Neural cell (in vitro differentiated cells): ENCODE measurements at regions not wholly inside any gene's neighbourhood (a gene's known extent, or its start where the extent isn't known, plus 50 kb on each side); places are given as distances from the start of the nearest gene placed in this dataset.

Experiments used
- H2AFZ ChIP-seq: fragments of 200-600, 300-800 bp; sonication (generic), shearing (Covaris generic); 2 replicates; pipeline ENCODE4 v1.6.0; 2014; ENCODE audit warnings: low read depth, mild to moderate bottlenecking, antibody characterized with exemption, low read length, moderate library complexity
- H3F3A ChIP-seq: fragments of 200-600 bp; shearing (Covaris generic); 2 replicates; pipeline ENCODE4 v1.6.1; 2016; ENCODE audit warnings: mild to moderate bottlenecking, moderate library complexity, mixed read lengths, antibody characterized with exemption, low read length; ENCODE audit not compliant: insufficient read depth, poor library complexity, severe bottlenecking
- H3K27ac ChIP-seq: fragments of 200-600, 300-800 bp; sonication (generic), shearing (Covaris generic); 2 replicates; pipeline ENCODE4 v1.5.1; 2014; ENCODE audit warnings: mild to moderate bottlenecking, low read length, moderate library complexity
- H3K27me3 ChIP-seq: fragments of 300-800, 200-600 bp; sonication (generic), shearing (Covaris generic); 2 replicates; pipeline ENCODE4 v1.6.0; 2014; ENCODE audit warnings: mild to moderate bottlenecking, low read depth, low read length, moderate library complexity; ENCODE audit not compliant: insufficient read depth
- H3K36me3 ChIP-seq: fragments of 300-800, 200-600 bp; sonication (generic), shearing (Covaris generic); 2 replicates; pipeline ENCODE4 v1.5.1; 2014; ENCODE audit warnings: mild to moderate bottlenecking, antibody characterized with exemption, low read length, moderate library complexity; ENCODE audit not compliant: insufficient read depth
- H3K4me2 ChIP-seq: fragments of 300-800, 200-600 bp; sonication (generic), shearing (Covaris generic); 2 replicates; pipeline ENCODE4 v1.6.0; 2014; ENCODE audit warnings: mild to moderate bottlenecking, low read length
- H3K4me3 ChIP-seq: fragments of 300-800, 200-600 bp; sonication (generic), shearing (Covaris generic); 2 replicates; pipeline ENCODE4 v1.5.1; 2014; ENCODE audit warnings: mild to moderate bottlenecking, low read length, moderate library complexity
- H3K79me2 ChIP-seq: fragments of 200-600 bp; shearing (Covaris generic); replicated peaks from 2 replicates; pipeline ENCODE4 v1.6.0; 2014; ENCODE audit warnings: mild to moderate bottlenecking, low read length, moderate library complexity; ENCODE audit not compliant: insufficient read depth
- H3K9ac ChIP-seq: fragments of 300-800, 200-600 bp; sonication (generic), shearing (Covaris generic); 2 replicates; pipeline ENCODE4 v1.6.1; 2016; ENCODE audit warnings: mild to moderate bottlenecking, low read length, mixed read lengths
- H3K9me2 ChIP-seq: fragments of 200-600 bp; shearing (Covaris generic); 2 replicates; pipeline ENCODE4 v1.6.1; 2016; ENCODE audit warnings: mild to moderate bottlenecking, low read length, mixed read lengths; ENCODE audit not compliant: insufficient read depth
- H3K9me3 ChIP-seq: fragments of 200-600, 300-800 bp; sonication (generic), shearing (Covaris generic); 2 replicates; pipeline ENCODE4 v1.6.1; 2016; ENCODE audit warnings: mild to moderate bottlenecking, mixed run types, low read length, moderate library complexity, mixed read lengths
- H4K20me1 ChIP-seq: fragments of 200-600 bp; shearing (Covaris generic); 2 replicates; pipeline ENCODE4 v1.6.1; 2016; ENCODE audit warnings: mild to moderate bottlenecking, mixed run types; ENCODE audit not compliant: insufficient read depth
- CTCF ChIP-seq: fragments of 450-650 bp; IDR thresholded peaks from 2 replicates; pipeline ENCODE4 v1.5.1; 2014; ENCODE audit warnings: antibody characterized with exemption, mild to moderate bottlenecking, moderate library complexity; ENCODE audit not compliant: poor library complexity, severe bottlenecking
- EP300 ChIP-seq: fragments of 450-650 bp; conservative IDR thresholded peaks from 2 replicates; pipeline ENCODE4 v1.6.1; 2014; ENCODE audit warnings: antibody characterized with exemption, mild to moderate bottlenecking, moderate library complexity; ENCODE audit not compliant: poor library complexity, severe bottlenecking
- EZH2 ChIP-seq: fragments of 200-600, 300-800 bp; shearing (Covaris generic), sonication (generic); IDR thresholded peaks from 2 replicates; pipeline ENCODE4 v1.6.1; 2014; ENCODE audit warnings: antibody characterized with exemption, low read length, borderline replicate concordance, mild to moderate bottlenecking; ENCODE audit not compliant: insufficient read depth, poor library complexity, severe bottlenecking
- MXI1 ChIP-seq: fragments of 450-650 bp; conservative IDR thresholded peaks from 2 replicates; pipeline ENCODE4 v1.6.1; 2014; ENCODE audit warnings: antibody characterized with exemption, mild to moderate bottlenecking; ENCODE audit not compliant: poor library complexity, severe bottlenecking
- POLR2AphosphoS5 ChIP-seq: IDR thresholded peaks from 2 replicates; pipeline ENCODE4 v1.6.1; 2012
- RAD21 ChIP-seq: fragments of 450-650 bp; conservative IDR thresholded peaks from 2 replicates; pipeline ENCODE4 v1.6.1; 2014; ENCODE audit warnings: antibody characterized with exemption, mild to moderate bottlenecking, moderate library complexity
- REST ChIP-seq: IDR thresholded peaks from 2 replicates; pipeline ENCODE4 v1.6.1; 2012; ENCODE audit warnings: borderline replicate concordance
- SMC3 ChIP-seq: fragments of 450-650 bp; conservative IDR thresholded peaks from 2 replicates; pipeline ENCODE4 v1.6.1; 2014; ENCODE audit warnings: antibody characterized with exemption, mild to moderate bottlenecking, moderate library complexity; ENCODE audit not compliant: poor library complexity
- TAF1 ChIP-seq: IDR thresholded peaks from 2 replicates; pipeline ENCODE4 v1.6.1; 2012; ENCODE audit warnings: low read depth

GRCh38 chr7:52413051-52413450 lies 622.4 kb upstream of the POM121L12 start:
- H4K20me1 ChIP-seq: no peaks in the 10 kb centered on the region
- TF ChIP-seq TAF1 (no peak), RAD21 (no peak), SMC3 (no peak), POLR2AphosphoS5 (no peak), EP300 (no peak), MXI1 (no peak), REST (no peak), EZH2 (no peak), CTCF (no peak)
- H3K27ac ChIP-seq: no peak overlapping the region
- H3K9ac ChIP-seq: no peak overlapping the region
- no peaks in the 10 kb centered on the region for H3K36me3 ChIP-seq
- no peak overlapping the region for H2AFZ ChIP-seq
- H3F3A ChIP-seq: no peaks in the 10 kb centered on the region
- H3K9me3 ChIP-seq: no peaks in the 10 kb centered on the region
- H3K79me2 ChIP-seq: no peaks in the 10 kb centered on the region
- no peaks in the 10 kb centered on the region for H3K27me3 ChIP-seq
- H3K9me2 ChIP-seq: no peaks in the 10 kb centered on the region
- no peak overlapping the region for H3K4me3 ChIP-seq
- no peak overlapping the region for H3K4me2 ChIP-seq

GRCh38 chr7:52410032-52410431 lies 625.4 kb upstream of the POM121L12 start:
- H3K4me2 ChIP-seq: no peak overlapping the region
- TF ChIP-seq SMC3 (no peak), RAD21 (no peak), CTCF (no peak), TAF1 (no peak), REST (no peak), POLR2AphosphoS5 (no peak), MXI1 (no peak), EP300 (no peak), EZH2 (no peak)

More at GRCh38 chr7:52410032-52410431, 625.4 kb upstream of the POM121L12 start:
- no peak overlapping the region for H3K4me3 ChIP-seq
- no peaks in the 10 kb centered on the region for H3K79me2 ChIP-seq
- no peaks in the 10 kb centered on the region for H3F3A ChIP-seq
- no peaks in the 10 kb centered on the region for H3K36me3 ChIP-seq
- H3K27me3 ChIP-seq: no peaks in the 10 kb centered on the region
- H3K27ac ChIP-seq: no peak overlapping the region
- no peaks in the 10 kb centered on the region for H3K9me3 ChIP-seq
- H4K20me1 ChIP-seq: no peaks in the 10 kb centered on the region
- H3K9me2 ChIP-seq: no peaks in the 10 kb centered on the region
- no peak overlapping the region for H2AFZ ChIP-seq
- H3K9ac ChIP-seq: no peak overlapping the region
